Tibial nerve (tissue), 4 donors: ENCODE measurements at regions not wholly inside any gene's neighbourhood (a gene's known extent, or its start where the extent isn't known, plus 50 kb on each side); places are given as distances from the start of the nearest gene placed in this dataset.

ENCODE experiments used
- DNase-seq, 2 donors: peaks; one replicate each; pipeline ENCODE4 v3.0.0-alpha.2; 2019; ENCODE audit warnings: low spot score in 2 of 2
- H3K27ac ChIP-seq, 4 donors: fragments of 200-600 bp; sonication (generic) in 3 of 4; one replicate each; pipeline ENCODE4 v1.5.1; 2017 to 2019; ENCODE audit warnings: mild to moderate bottlenecking in 1 of 4
- H3K27me3 ChIP-seq, 2 donors: fragments of 200-600 bp; sonication (generic) in 1 of 2; one replicate each; pipeline versions ENCODE4 v1.5.1 to v1.6.0; 2017 to 2019
- H3K36me3 ChIP-seq, 3 donors: fragments of 200-600 bp; sonication (generic); one replicate each; pipeline ENCODE4 v1.5.1; 2018 to 2019
- H3K4me1 ChIP-seq, 4 donors: fragments of 200-600 bp; sonication (generic) in 3 of 4; one replicate each; pipeline ENCODE4 v1.5.1; 2017 to 2019
- H3K4me3 ChIP-seq, 4 donors: fragments of 200-600 bp; sonication (generic) in 3 of 4; one replicate each; pipeline ENCODE4 v1.5.1; 2017 to 2019; ENCODE audit warnings: mild to moderate bottlenecking in 1 of 4, moderate library complexity in 1 of 4
- H3K9me3 ChIP-seq, 4 donors: fragments of 200-600 bp; sonication (generic) in 3 of 4; one replicate each; pipeline ENCODE4 v1.5.1; 2017 to 2019
- EP300 ChIP-seq, 2 donors: sonication (generic); formaldehyde crosslinking; IDR thresholded peaks; one replicate each; pipeline ENCODE4 v1.6.1; 2017; ENCODE audit warnings: antibody characterized with exemption in 2 of 2, mild to moderate bottlenecking in 1 of 2
- POLR2A ChIP-seq, 2 donors: fragments of 450-650 bp; IDR thresholded peaks; one replicate each; pipeline ENCODE4 v1.6.1; 2017; ENCODE audit warnings: antibody characterized with exemption in 2 of 2, mild to moderate bottlenecking in 2 of 2, moderate library complexity in 2 of 2
- WGBS, 2 donors: methylation state at CpG; one replicate each; pipeline ENCODE4 v1.1.5; 2018; 5-methylcytosine and 5-hydroxymethylcytosine counted together
- TF ChIP-seq, protein P1 (sequence below), 5 experiments: fragments of 200-600 bp in 3 of 5; fragments of 450-650 bp in 2 of 5; sonication (generic) in 3 of 5; IDR thresholded peaks; one replicate each; pipeline ENCODE4 v1.5.1; 2016 to 2019; ENCODE audit warnings: antibody characterized with exemption in 5 of 5, mild to moderate bottlenecking in 3 of 5, moderate library complexity in 2 of 5

DNA sequence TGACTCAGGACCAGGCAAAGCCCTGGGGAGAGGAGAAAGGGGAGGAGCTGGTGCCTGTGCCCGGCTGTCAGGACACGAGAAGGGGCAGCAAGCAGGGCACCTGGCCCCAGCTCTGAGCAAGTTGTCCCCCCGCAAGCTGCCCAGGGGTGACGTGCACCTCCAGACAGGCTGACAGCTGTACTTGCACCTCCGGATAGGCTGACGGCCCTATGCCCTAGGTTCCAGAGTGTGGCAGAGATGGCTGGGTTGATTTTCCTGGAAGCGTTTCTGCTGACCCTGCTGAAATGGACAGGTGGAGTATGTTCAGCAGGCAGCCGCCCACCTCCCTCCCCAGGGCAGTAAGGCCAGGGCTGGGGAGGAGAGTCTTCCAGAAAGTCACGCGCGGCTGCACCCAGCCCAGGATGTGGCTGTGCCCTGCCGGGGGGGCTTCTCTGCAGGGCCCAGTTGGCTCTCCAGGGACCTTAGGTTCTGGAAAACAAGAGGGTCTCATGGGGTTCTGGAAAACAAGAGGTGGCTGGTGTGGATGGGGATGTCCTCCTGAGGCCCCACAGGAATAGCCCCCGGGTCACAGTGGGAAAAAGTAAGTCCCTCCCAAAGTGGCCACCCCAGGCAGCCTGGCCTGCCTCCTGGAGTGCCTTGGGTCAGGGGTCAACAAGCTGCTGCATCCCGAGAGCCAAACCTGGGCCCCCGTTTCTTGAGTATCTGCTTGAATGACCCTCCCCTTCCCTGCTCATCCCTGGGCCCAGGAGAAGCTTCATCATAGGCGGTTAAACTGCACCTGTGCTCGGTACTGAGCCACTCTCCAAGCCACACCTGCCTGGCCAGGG lies 71.4 kb upstream of the OTOS start:
- Histone ChIP-seq H3K27me3 (no peaks in the 10 kb centered on the region), H3K4me3 (no peak overlapping the region), H3K9me3 (peaks cover 0 to 11% (median 0%) of the 10 kb centered on the region in 4 donors), H3K27ac (no peak overlapping the region), H3K36me3 (no peaks in the 10 kb centered on the region), H3K4me1 (no peaks in the 10 kb centered on the region)
- no peak for DNase-seq
- WGBS, 2 donors = 74 to 85% methylated on average over 14 to 16 of the region's 17 CpGs
- TF ChIP-seq POLR2A (IDR thresholded peaks at IDR 0.05) (no peak), EP300 (IDR thresholded peaks at IDR 0.05) (no peak)
- TF ChIP-seq, protein P1, sequence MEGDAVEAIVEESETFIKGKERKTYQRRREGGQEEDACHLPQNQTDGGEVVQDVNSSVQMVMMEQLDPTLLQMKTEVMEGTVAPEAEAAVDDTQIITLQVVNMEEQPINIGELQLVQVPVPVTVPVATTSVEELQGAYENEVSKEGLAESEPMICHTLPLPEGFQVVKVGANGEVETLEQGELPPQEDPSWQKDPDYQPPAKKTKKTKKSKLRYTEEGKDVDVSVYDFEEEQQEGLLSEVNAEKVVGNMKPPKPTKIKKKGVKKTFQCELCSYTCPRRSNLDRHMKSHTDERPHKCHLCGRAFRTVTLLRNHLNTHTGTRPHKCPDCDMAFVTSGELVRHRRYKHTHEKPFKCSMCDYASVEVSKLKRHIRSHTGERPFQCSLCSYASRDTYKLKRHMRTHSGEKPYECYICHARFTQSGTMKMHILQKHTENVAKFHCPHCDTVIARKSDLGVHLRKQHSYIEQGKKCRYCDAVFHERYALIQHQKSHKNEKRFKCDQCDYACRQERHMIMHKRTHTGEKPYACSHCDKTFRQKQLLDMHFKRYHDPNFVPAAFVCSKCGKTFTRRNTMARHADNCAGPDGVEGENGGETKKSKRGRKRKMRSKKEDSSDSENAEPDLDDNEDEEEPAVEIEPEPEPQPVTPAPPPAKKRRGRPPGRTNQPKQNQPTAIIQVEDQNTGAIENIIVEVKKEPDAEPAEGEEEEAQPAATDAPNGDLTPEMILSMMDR (IDR thresholded peaks at IDR 0.05) = no peak

DNA sequence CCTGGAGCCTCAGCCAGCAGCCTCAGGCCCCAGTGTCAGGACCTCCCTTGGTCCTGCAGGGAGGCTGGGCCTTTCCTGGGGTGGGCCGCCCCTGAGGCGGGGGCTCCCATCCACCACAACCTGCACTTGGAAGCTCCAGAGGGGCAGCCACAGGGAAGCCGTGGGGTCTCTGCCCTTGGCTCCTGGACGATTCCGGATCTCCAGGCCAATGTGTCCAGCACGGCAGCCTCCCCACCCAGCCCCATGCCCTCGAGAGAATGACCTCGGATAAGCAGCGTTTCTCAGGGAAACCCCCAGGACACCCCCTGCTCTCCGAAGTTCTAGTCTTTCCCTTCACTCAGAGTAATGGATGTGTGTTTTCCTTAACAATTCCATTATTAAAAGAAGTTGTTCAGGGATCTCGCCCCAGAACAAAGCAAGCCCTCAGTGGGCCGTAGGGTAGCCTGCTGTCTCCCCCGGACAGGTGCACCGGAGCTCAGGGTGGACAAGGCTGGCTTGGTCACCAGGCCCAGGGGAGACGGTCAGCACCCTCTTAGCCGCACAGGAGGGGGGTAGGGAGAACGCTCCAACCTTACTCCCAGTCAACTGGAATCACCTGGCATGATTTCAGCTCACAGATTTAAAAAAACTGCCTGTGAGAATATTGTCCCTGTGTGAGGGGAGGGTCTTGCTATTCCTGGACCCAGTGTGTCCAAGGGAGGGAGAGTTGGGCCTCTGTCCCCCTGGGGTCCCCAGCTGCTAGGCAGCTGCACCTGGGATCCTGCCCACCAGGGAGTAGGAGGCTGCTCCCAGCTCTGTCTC lies 72.2 kb upstream of the OTOS start:
- Histone ChIP-seq H3K4me3 (no peak overlapping the region), H3K4me1 (no peaks in the 10 kb centered on the region), H3K27me3 (no peaks in the 10 kb centered on the region), H3K9me3 (peaks cover 0 to 5% (median 0%) of the 10 kb centered on the region in 4 donors), H3K36me3 (no peaks in the 10 kb centered on the region), H3K27ac (no peak overlapping the region)
- TF ChIP-seq, protein P1 (IDR thresholded peaks at IDR 0.05) = no peak
- TF ChIP-seq EP300 (IDR thresholded peaks at IDR 0.05) (no peak), POLR2A (IDR thresholded peaks at IDR 0.05) (no peak)
- DNase-seq = no peak
- 87 to 91% methylated on average over 15 to 17 of the region's 17 CpGs for WGBS, 2 donors

DNA sequence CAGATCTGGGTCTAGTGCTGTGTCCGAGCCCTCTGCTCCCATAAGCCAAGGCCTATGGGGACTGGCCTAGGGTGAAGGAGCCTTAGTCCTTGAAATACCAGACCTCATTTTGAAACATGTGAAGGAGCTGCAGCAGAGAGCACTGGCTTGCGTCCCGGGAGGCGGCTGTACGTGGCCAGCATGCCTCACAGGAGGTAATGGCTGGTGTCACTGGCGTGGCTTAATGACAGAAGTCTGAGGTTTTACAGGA lies 72.7 kb upstream of the OTOS start:
- Histone ChIP-seq H3K27ac (no peak overlapping the region), H3K9me3 (no peaks in the 10 kb centered on the region), H3K4me1 (no peaks in the 10 kb centered on the region), H3K27me3 (no peaks in the 10 kb centered on the region), H3K36me3 (no peaks in the 10 kb centered on the region), H3K4me3 (no peak overlapping the region)
- TF ChIP-seq POLR2A (IDR thresholded peaks at IDR 0.05) (no peak), EP300 (IDR thresholded peaks at IDR 0.05) (no peak)
- TF ChIP-seq, protein P1 (IDR thresholded peaks at IDR 0.05) = no peak
- DNase-seq = no peak
- WGBS, 2 donors = 88 to 100% methylated on average over 2 to 5 of the region's 6 CpGs

DNA sequence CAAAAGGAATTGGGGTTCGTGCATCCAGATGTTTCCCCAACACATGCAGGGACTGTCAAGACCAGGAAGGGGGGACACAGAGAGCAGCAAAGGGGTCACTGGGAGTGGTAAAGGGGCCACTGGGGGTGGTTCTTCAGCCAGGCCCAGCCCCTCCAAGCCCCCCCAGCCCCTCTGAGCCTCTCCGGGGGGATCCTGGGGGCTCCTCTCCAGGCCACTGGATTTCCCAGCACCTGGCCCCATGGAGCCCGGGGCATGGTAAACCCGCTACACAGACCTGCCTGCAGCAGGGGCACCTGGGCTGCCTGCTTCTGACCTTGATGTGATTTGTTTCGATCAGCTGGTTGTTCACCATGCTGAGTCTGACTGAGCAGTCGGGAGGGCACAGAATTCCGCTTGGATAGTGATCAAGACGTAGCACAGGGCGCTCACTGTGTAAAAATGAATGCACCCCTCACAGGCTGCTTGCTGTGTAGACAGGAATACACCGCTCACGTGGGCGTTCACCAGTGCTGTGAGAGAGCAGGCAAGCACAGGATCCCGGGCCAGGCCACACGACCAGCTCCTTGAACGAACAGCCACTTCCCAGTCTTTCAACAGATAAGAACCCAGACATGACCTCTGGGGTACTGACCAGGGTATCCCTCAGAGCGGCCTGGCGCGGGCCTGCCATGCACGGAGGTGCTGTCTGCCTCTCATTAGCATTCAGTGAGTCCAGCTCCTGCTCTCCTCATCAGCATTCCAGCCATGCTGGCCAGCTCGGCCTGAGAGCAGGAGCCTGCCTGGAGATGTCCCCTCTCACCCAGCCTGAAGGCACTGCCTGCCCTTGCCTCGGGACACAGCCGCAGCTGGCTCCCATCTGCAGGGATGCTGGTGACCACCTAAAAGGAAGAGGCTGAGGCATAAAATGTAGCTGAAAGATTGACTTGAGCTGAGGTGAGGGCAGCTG lies 73.3 kb upstream of the OTOS start:
- no peak overlapping the region for H3K4me3 ChIP-seq
- H3K36me3 ChIP-seq = no peaks in the 10 kb centered on the region
- 65 to 67% methylated on average over 17 to 21 of the region's 22 CpGs for WGBS, 2 donors
- H3K4me1 ChIP-seq = no peaks in the 10 kb centered on the region
- TF ChIP-seq POLR2A (IDR thresholded peaks at IDR 0.05) (no peak), EP300 (IDR thresholded peaks at IDR 0.05) (no peak)
- TF ChIP-seq, protein P1 (IDR thresholded peaks at IDR 0.05) = no peak
- H3K27ac ChIP-seq = no peak overlapping the region
- H3K9me3 ChIP-seq = no peaks in the 10 kb centered on the region
- H3K27me3 ChIP-seq = no peaks in the 10 kb centered on the region
- no peak for DNase-seq
